ENCODE measurements at regions not wholly inside any gene's neighbourhood (a gene's known extent, or its start where the extent isn't known, plus 50 kb on each side); places are given as distances from the start of the nearest gene placed in this dataset.

GRCh38 chr11:95678988-95679387 is 110.6 kb downstream of the FAM76B start:
- no TSS peak for BruUV-seq (replicated peaks)
- dilution Hi-C loops (cut with MboI; ENCODE audit: extremely low pct_ligation_motif_present, low sequenced_read_pairs): no loop called here

GRCh38 chr11:95676308-95676707 is 113.3 kb downstream of the FAM76B start:
- no peak for DNase-seq (ENCODE audit: low read depth, low spot score)
- ChIA-PET CTCF (no interaction called here), POLR2A (no interaction called here)
- Histone ChIP-seq H3K9ac (replicated peaks; ENCODE audit: extremely low read depth, insufficient read depth, low read length) (no peak overlapping the region), H3K4me1 (ENCODE audit: control insufficient read depth, extremely low read depth, insufficient read depth, low read length) (no peaks in the 10 kb centered on the region), H2AFZ (ENCODE audit: low read depth, low read length) (no peak overlapping the region), H3K4me3 (replicated peaks in 1 of 3; ENCODE audit: insufficient read depth in 1 of 3, low read depth in 1 of 3, low read length in 3 of 3) (no peak overlapping the region), H3K27ac (ENCODE audit: insufficient read depth, low read depth, low read length) (no peak overlapping the region), H4K20me1 (replicated peaks; ENCODE audit: control insufficient read depth, extremely low read depth, insufficient read depth, low read length) (no peaks in the 10 kb centered on the region), H3K79me2 (ENCODE audit: control insufficient read depth, insufficient read depth, low read length) (no peaks in the 10 kb centered on the region), H3K4me2 (ENCODE audit: insufficient read depth, low read length) (no peak overlapping the region), H3K36me3 (ENCODE audit: control insufficient read depth in 2 of 2, extremely low read depth in 1 of 2, insufficient read depth in 2 of 2, low read length in 2 of 2) (no peaks in the 10 kb centered on the region), H3K9me3 (replicated peaks; ENCODE audit: control insufficient read depth, insufficient read depth, low read length) (no peaks in the 10 kb centered on the region), H3K27me3 (ENCODE audit: control insufficient read depth in 2 of 2, insufficient read depth in 2 of 2, low read length in 2 of 2) (no peaks in the 10 kb centered on the region), H3K9me1 (replicated peaks; ENCODE audit: control insufficient read depth, extremely low read depth, insufficient read depth, low read length) (no peaks in the 10 kb centered on the region)
- TF ChIP-seq POLR2AphosphoS5 (IDR thresholded peaks at IDR 0.05; ENCODE audit: insufficient read depth, low read depth, low read length) (no peak), EZH2 (IDR thresholded peaks at IDR 0.05; ENCODE audit: borderline replicate concordance, low read depth, low read length, severe bottlenecking) (no peak), MAX (IDR thresholded peaks at IDR 0.05; ENCODE audit: insufficient read depth, insufficient read length) (no peak), GATA2 (IDR thresholded peaks at IDR 0.05; ENCODE audit: insufficient read depth, insufficient read length, low read depth, low read length) (no peak), JUN (IDR thresholded peaks at IDR 0.05; ENCODE audit: borderline replicate concordance, insufficient read depth, insufficient read length, low read depth) (no peak), CTCF (IDR thresholded peaks at IDR 0.05; ENCODE audit: extremely low read depth in 1 of 2, insufficient read depth in 1 of 2, low read depth in 1 of 2, low read length in 2 of 2) (no peak), POLR2A (IDR thresholded peaks at IDR 0.05; ENCODE audit: low read depth, low read length) (no peak), MYC (IDR thresholded peaks at IDR 0.05; ENCODE audit: low read depth, low read length) (no peak), FOS (IDR thresholded peaks at IDR 0.05; ENCODE audit: borderline replicate concordance, insufficient read depth, low read length) (no peak)
- intact Hi-C loops (cut with micrococcal nuclease): no loop called here
- dilution Hi-C loops (cut with MboI; ENCODE audit: extremely low pct_ligation_motif_present, low sequenced_read_pairs): no loop called here
- BruUV-seq (replicated peaks): no TSS peak
- no peak for FAIRE-seq

More at GRCh38 chr11:95678988-95679387, 110.6 kb downstream of the FAM76B start:
- no peak overlapping the region for H3K4me3 ChIP-seq (replicated peaks in 1 of 3; ENCODE audit: insufficient read depth in 1 of 3, low read depth in 1 of 3, low read length in 3 of 3)
- no peak for DNase-seq (ENCODE audit: low read depth, low spot score)
- no peaks in the 10 kb centered on the region for H3K79me2 ChIP-seq (ENCODE audit: control insufficient read depth, insufficient read depth, low read length)
- ChIA-PET CTCF (interaction anchor here (0.6 to 1.0 kb wide), 3 partner anchors 9 to 62 kb away, joined by 3 to 4 read pairs (median 3); no protein-coding TSS in a partner anchor), POLR2A (no interaction called here)
- no peaks in the 10 kb centered on the region for H3K36me3 ChIP-seq (ENCODE audit: control insufficient read depth in 2 of 2, extremely low read depth in 1 of 2, insufficient read depth in 2 of 2, low read length in 2 of 2)
- H3K27me3 ChIP-seq (ENCODE audit: control insufficient read depth in 2 of 2, insufficient read depth in 2 of 2, low read length in 2 of 2): no peaks in the 10 kb centered on the region
- H3K9me3 ChIP-seq (replicated peaks; ENCODE audit: control insufficient read depth, insufficient read depth, low read length): no peaks in the 10 kb centered on the region
- H3K4me1 ChIP-seq (ENCODE audit: control insufficient read depth, extremely low read depth, insufficient read depth, low read length): no peaks in the 10 kb centered on the region
- no peak overlapping the region for H3K4me2 ChIP-seq (ENCODE audit: insufficient read depth, low read length)
- intact Hi-C loops (cut with micrococcal nuclease): no loop called here
- FAIRE-seq: no peak
- no peak overlapping the region for H3K27ac ChIP-seq (ENCODE audit: insufficient read depth, low read depth, low read length)
- no peak for TF ChIP-seq FOS (IDR thresholded peaks at IDR 0.05; ENCODE audit: borderline replicate concordance, insufficient read depth, low read length)
- TF ChIP-seq JUN (IDR thresholded peaks at IDR 0.05; ENCODE audit: borderline replicate concordance, insufficient read depth, insufficient read length, low read depth): no peak
- no peak for TF ChIP-seq CTCF (IDR thresholded peaks at IDR 0.05; ENCODE audit: extremely low read depth in 1 of 2, insufficient read depth in 1 of 2, low read depth in 1 of 2, low read length in 2 of 2)
- TF ChIP-seq MYC (IDR thresholded peaks at IDR 0.05; ENCODE audit: low read depth, low read length): no peak
- no peak overlapping the region for H3K9ac ChIP-seq (replicated peaks; ENCODE audit: extremely low read depth, insufficient read depth, low read length)
- H3K9me1 ChIP-seq (replicated peaks; ENCODE audit: control insufficient read depth, extremely low read depth, insufficient read depth, low read length): no peaks in the 10 kb centered on the region
- no peaks in the 10 kb centered on the region for H4K20me1 ChIP-seq (replicated peaks; ENCODE audit: control insufficient read depth, extremely low read depth, insufficient read depth, low read length)
- H2AFZ ChIP-seq (ENCODE audit: low read depth, low read length): no peak overlapping the region

All from endothelial cell of umbilical vein (primary cell).